Activated CD4-positive, alpha-beta T cell treated with anti-CD3 and anti-CD28 coated beads for 1 hour (primary cell): ENCODE measurements at regions not wholly inside any gene's neighbourhood (a gene's known extent, or its start where the extent isn't known, plus 50 kb on each side); places are given as distances from the start of the nearest gene placed in this dataset.

Experiments
- DNase-seq: peaks from one replicate; pipeline ENCODE4 v3.0.0-alpha.2; 2020

- DNase-seq: no peak
These were observed 721.9 kb upstream of the SLC10A2 start for GRCh38 chr13:103788061-103788652.

GRCh38 chr13:103772576-103772975 is 706.4 kb upstream of the SLC10A2 start:
- DNase-seq: no peak

DNA sequence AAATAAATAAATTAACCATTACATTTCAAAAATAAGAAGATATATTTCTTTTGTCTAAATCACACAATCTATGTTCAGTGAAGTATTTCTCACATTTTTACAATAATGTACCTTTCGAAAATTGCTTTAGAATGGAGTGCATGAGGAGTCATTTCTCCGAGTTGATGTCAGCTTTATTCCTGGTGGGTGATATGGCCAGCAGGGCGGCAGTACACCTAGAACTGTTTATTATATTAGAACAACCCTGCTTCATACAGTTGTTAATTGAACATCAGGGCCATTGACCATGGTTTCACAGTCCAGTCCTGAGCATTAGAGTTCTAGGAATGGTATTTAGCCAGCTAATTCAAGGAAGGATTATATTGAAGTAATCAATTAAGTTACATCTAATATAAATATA is 696.3 kb upstream of the SLC10A2 start:
- no peak for DNase-seq

DNA sequence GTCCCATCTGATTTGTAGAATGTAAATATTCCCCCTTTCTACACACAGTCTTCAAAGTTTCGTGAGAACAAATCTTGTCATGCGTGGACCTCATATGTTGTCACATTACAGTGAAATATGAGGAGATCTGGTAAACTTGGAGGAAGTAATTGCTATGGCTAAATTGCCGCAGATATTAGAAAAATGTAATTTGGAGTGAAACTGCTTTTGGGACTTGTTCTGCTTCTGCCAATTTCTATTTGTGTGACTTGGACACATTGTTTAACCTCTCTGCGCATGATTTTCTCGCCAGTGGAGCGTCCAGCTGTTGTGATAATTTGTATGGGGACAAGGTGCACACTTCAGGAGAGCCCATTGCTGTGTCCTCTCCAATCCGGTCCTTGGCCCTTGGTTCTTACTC is 693.1 kb upstream of the SLC10A2 start:
- DNase-seq: no peak

GRCh38 chr13:103758222-103758621 is 692.0 kb upstream of the SLC10A2 start:
- DNase-seq: no peak

- DNase-seq: no peak
These were observed 691.1 kb upstream of the SLC10A2 start for GRCh38 chr13:103757361-103757760.

DNA sequence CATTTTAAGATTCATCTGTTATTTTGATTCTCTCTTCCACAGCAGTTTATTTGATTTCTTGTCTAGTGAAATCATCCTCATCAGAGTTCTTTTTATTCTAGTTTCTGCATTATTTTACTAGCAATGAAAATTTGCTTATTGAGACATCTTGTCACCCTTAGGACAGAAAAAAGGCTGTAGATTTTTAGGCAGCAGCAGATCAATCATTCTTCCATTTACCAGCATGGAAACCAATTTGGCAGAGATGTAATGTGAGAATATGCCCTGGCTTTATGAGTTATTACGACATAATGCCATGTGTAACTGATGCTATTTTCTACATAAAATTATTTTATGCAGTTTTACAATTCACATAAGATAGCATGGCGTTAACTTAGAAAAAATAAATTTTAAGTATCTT is 688.6 kb upstream of the SLC10A2 start:
- no peak for DNase-seq

DNA sequence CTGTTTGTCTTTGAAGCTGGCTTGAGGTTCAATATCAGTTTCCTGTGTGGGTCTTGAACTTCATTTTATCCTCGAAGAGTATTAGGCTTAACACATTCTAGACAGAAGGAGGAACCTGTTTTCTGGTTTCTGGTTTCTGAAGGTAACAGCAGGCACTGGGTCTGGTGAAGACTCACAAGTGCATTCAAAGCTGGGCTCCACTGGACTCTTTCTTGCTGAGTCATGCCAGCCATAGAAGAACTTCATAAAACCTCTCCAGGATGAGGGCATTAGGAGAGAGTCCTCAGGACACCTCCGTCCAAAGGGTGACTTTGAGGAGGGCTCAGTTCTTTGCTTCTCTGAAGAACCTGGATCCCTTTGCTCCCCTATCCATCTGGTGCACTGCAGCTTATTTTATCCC is 668.6 kb upstream of the SLC10A2 start:
- DNase-seq: no peak

DNA sequence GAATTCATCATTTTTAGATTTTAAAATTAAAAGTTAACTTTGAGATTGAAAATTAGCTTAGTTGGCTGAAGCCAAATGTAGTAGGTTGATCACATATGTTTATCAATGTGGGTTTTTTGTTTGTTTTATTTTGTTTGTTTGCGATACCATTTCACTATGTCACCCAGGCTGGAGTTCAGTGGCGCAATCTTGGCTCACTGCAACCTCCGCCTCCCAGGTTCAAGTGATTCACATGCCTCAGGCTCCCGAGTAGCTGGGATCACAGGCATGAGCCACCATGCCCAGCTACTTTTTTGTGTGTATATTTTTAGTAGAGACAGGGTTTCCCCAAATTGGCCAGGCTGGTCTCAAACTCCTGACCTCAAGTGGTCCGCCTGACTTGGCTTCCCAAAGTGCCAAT is 665.7 kb upstream of the SLC10A2 start:
- no peak for DNase-seq

- DNase-seq: no peak
These were observed 664.2 kb upstream of the SLC10A2 start for GRCh38 chr13:103730407-103730806.

DNA sequence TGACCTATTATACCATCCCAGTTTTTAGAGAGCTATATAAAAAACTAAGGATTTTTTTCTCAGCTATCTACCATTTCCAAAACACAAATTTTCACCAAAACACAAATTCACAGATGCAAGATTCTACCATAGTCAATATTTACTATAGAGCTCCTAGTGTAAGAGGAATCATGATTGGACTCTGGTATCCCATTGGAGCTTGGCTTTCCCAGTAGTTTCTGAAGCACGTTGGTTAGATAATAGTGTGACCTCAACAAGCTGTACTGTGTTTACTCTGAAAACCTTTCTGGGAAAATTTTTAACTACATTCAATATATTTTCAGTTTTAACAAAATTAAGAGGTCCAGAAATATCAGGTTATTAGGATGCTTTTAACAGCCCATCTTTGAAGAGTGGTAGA is 660.6 kb upstream of the SLC10A2 start:
- no peak for DNase-seq

DNA sequence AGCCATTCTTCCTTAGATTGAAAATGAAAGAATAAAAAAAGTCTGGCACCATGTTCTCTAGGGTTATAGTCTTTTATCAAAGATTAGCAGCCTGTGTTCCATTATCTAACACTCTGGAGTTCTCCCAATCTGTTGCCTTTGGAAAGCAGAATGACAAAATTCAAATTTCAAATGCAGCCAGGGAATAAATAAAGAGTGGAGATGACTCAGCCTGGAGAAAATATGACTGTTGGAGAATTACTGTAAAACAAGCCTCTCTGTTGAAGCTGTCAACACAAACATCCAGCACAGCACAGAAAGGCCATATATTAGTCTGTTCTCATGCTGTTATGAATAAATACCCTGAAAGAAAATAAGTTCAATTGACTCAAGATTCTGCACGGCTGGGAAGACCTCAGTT is 650.5 kb upstream of the SLC10A2 start:
- DNase-seq: no peak

GRCh38 chr13:103715335-103715734 is 649.1 kb upstream of the SLC10A2 start:
- DNase-seq: no peak

GRCh38 chr13:103703246-103703645 is 637.0 kb upstream of the SLC10A2 start:
- DNase-seq: no peak

- no peak for DNase-seq
These were observed 631.8 kb upstream of the SLC10A2 start for GRCh38 chr13:103698000-103698399.

DNA sequence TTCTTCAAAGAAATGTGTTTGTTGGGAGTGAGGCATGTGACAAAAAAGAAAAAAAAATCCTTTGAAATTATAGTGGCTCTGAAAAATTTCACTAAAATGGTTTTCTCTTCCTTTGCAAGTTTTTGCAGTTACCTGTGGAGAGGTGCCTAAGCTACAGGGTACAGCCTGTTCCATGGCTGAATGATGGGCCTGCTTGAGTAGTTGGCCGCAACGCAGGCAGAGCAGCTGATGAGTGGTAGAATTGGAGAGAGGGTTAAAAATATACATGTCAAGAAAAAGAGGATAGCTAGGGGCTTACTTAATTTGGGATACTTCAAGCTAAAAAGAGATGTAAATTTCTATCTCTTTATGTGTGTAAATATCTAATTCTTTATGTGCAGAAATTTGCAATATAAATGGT is 629.1 kb upstream of the SLC10A2 start:
- no peak for DNase-seq

GRCh38 chr13:103694471-103694870 is 628.3 kb upstream of the SLC10A2 start:
- DNase-seq: no peak

DNA sequence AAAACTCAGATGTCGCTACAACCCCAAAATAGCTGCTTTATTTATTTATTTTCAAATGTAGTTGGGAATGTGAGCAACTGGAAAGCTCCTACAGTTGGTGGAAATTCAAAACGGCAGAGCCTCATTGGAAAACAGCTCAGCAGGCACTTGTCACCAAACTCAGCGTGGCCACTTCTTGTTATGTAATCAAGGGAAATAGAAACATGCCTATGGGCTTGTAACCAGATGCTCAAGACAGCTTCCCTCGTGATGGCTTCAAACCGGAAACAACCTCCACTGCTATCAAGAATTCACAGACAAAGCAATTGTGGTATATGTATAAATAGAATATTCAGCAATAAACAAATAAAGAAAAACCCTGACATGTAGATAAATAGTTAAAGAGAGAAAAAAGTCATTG is 627.8 kb upstream of the SLC10A2 start:
- DNase-seq: no peak

GRCh38 chr13:103692442-103692841 is 626.2 kb upstream of the SLC10A2 start:
- DNase-seq: no peak

- DNase-seq: no peak
These were observed 610.1 kb upstream of the SLC10A2 start for GRCh38 chr13:103676329-103676728.

DNA sequence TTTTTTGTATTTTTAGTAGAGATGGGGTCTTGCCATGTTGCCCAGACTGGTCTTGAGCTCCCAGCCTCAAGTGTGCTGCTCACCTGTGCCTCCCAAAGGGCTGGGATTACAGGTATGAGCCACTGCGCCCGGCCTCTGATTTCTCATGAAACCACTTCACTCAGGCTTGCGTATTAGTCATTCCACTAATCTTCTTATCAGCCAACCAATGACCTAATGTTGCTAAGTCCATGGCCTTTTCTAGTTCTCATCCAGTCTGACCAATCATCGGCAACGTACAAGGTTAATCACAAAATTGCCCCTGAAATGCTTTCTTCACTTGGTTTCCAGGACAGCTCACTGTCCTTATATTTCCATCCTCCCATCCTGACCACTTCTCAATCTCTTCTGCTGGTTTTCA is 605.3 kb upstream of the SLC10A2 start:
- DNase-seq: no peak

GRCh38 chr13:103663996-103664395 is 597.8 kb upstream of the SLC10A2 start:
- DNase-seq: no peak

- no peak for DNase-seq
These were observed 590.1 kb upstream of the SLC10A2 start for GRCh38 chr13:103656311-103656710.

DNA sequence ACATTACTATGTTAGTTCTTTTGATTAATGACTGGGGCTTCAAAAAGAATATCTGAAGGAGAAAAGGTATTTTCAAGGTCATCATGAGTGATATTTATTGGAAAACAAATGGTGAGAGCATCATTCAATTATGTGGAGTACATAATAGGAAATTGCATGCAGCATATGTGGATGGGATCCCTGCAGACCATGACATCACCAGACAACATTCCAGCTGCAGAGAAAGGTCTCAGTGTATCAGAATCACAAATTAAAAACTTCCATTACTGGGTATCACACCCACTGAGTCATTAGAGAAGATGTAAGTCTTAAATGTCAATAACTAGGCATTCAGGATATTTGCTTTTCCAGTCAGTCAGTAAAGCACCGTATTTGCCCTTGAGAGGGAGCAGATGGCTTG is 574.4 kb upstream of the SLC10A2 start:
- no peak for DNase-seq

DNA sequence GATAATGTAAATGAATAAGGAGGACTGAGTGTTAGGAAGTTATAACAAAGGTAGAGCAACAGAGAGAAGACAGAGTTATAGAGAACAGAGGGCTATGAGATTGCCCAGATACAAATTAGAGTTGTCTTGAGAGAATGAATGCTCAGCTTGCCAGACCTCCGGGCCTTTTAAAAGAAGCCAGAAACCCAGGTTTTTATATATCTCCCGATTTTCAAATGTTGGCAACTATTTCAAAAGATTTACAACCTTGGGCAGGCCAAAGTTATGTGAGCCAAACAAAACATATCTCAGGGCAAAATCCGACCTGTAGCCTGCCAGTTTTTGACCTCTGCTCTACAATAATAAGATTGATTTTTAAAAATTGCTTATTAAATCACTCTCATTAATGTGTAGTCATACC is 573.1 kb upstream of the SLC10A2 start:
- no peak for DNase-seq

DNA sequence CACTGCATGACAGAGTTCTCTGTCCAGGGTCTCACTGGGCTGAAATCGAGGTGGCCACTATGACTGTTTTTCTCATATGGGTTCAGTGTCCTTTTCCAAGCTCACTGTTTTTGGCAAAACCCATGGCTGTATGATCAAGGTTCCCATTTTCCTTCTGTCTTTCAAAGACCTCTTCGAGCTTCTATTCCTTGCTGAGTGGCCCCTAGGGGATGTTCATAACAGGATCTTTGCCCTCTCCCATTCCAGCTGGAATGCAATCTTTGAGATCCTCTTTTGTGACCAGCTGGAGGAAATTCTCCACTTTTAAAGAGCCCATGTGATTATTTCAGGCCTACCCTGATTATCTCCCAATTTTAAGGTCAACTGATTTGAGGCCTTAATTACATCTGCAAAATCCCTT is 572.5 kb upstream of the SLC10A2 start:
- no peak for DNase-seq
